HG02970 (cell line): ENCODE measurements at regions not wholly inside any gene's neighbourhood (a gene's known extent, or its start where the extent isn't known, plus 50 kb on each side); places are given as distances from the start of the nearest gene placed in this dataset.

Experiments used
- ATAC-seq: cut with Tn5 transposase; IDR thresholded peaks from one replicate; pipeline ENCODE4 v1.9.1; 2021; ENCODE audit warnings: mild to moderate bottlenecking, moderate library complexity, moderate number of reproducible peaks; ENCODE audit not compliant: unreplicated experiment, low FRiP score

DNA sequence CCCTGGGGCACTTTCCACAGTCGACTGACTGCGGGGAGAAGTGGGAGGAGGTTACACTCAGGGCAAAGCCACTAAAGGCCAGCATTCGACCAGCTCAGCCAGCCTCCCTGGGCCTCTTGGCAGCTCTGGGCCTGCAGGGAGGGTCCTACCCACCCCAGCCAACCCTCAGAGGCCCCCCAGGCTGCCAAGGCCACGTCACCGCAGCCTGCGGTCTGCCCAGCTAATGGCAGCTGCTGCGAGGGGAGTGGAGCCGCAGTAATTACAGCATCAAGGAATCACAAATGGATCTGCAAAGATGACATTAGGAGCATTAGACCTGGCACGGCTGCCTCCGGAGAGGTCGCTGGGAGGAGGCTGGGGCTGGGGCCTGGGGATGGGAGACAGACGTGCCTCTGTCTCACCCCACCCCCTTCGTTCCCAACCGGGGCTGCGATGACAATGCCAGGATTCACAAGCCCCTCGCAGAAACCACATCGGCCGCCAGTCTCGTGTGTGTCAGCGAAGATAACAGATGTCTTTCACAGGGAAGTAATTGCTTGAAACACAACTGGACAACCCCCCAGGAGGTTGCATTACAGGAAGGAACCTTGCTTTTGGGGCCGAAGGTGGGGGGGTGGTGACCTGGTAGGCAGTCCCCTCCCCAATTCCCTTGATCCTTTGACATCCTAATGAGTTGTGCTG is 367.6 kb downstream of the BCOR start:
- ATAC-seq: no peak

- no peak for ATAC-seq
These were observed 367.0 kb downstream of the BCOR start for GRCh38 chrX:39730662-39731329.

- ATAC-seq: no peak
These were observed 366.5 kb downstream of the BCOR start for GRCh38 chrX:39731330-39731667.

- ATAC-seq: no peak
These were observed 366.0 kb downstream of the BCOR start for GRCh38 chrX:39731735-39732134.

DNA sequence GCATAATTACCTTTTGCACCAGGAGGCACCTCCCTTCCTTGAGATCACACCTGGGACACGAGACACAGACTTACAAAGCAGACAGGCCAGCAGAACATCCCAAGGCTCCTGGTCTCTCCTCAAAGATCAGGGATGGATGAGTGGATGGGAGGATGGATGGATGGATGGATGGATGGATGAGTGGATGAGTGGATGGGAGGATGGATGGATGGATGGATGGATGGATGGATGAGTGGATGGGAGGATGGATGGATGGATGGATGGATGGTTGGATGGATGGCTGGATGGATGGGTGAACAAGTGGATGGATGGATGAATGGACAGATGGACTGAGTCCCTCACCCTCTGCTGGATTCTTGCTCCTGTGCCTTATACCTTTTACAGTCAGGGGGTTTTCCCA is 364.0 kb downstream of the BCOR start:
- no peak for ATAC-seq

- no peak for ATAC-seq
These were observed 363.5 kb downstream of the BCOR start for GRCh38 chrX:39734174-39734776.

GRCh38 chrX:39736216-39737211 is 361.2 kb downstream of the BCOR start:
- ATAC-seq: no peak

DNA sequence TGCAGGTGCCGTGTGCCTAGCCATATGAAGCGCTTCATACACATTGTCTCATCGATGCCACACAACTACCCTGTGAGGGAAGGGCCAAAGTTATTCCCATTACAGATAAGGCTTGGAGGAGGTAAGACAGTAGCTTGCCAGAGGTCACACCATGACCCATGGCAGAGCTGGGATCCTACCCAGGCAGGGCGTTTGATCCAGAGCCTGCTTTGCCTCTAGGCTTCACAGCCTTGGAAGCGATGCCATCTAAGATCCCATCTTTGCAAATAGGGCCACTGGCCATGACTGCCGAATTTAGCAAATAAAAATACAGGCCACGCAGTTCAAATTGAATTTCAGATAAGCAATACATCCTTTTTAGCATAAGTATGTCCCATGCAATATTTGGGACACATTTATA is 358.2 kb downstream of the BCOR start:
- no peak for ATAC-seq

DNA sequence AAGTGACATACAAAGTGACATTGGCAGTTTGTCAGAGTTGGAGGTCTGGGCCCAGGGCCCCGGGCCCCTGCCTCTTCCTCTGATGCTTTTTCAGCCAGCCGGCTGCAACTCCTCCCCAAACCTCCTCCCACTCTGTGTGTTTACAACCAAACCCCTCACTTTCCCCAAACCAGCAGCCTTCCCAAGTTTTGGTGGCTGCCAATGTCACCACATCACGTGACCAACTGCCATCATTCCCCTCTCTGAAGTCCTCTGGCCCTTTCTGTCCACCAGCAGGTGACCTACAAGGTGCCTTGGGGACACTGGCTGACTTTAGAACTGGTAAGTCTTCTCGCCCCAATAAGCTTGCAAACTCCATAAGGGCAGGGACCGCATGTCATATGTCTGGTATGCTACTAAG is 357.7 kb downstream of the BCOR start:
- ATAC-seq: no peak

DNA sequence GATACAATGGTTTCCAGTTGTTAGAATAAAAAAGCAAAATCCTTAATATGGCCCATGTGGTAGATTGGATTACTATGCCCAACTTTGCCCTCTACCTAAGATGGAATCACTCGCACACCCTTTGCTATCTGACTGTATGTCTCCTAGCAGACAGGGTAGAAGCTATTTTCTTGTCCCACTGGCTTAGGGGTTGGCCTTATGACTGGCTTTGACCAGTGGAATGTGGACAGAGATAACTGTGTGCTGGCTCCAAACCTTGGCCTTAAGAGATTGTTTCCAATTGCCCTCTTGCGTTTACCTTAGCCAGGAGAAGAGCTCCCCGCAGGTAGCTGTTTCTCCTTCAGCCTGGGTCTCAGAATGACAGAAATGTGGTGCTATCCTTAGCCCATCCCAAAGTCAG is 355.9 kb downstream of the BCOR start:
- ATAC-seq: no peak

DNA sequence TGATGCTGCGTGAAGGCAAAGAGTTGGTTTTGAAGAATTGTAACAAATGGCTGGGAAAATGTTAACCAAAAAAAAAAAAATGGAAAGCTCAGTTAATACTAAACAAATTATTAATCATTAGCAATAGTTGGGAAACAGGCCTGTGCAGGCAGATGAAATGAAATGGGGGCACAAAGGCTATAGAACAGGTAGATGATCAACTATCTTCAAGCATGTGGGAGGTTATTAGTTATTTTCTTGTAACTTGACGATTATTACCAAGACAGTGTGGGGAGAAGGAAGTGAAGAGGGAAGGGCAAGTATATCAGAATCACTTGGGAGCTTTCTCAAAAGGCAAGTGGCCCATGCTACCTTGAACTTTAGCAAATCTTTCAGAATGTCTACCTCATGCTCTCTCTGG is 351.9 kb downstream of the BCOR start:
- no peak for ATAC-seq

- no peak for ATAC-seq
These were observed 348.6 kb downstream of the BCOR start for GRCh38 chrX:39749135-39749534.

GRCh38 chrX:39749728-39750127 is 348.0 kb downstream of the BCOR start:
- ATAC-seq: no peak

GRCh38 chrX:39750256-39750790 is 347.4 kb downstream of the BCOR start:
- ATAC-seq: no peak

DNA sequence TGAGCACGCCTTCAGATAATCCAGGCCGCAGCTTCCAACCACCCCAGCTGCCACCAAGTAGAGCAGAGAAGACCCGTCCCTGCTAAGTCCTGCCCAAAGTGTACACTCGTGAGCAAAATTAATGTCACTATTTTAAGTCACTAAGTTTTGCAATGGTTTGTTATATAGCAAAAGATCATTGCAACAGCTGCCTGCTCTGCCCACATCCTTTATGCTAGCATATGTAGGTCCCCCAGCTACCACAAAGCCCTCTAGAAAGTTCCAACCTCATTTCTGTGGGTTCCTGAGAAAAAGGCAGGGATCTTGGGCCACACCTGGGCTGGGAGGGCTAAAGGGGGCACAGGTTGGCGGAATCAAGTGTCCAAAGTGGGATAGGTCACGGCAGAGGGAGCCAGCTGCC is 346.9 kb downstream of the BCOR start:
- ATAC-seq: no peak

DNA sequence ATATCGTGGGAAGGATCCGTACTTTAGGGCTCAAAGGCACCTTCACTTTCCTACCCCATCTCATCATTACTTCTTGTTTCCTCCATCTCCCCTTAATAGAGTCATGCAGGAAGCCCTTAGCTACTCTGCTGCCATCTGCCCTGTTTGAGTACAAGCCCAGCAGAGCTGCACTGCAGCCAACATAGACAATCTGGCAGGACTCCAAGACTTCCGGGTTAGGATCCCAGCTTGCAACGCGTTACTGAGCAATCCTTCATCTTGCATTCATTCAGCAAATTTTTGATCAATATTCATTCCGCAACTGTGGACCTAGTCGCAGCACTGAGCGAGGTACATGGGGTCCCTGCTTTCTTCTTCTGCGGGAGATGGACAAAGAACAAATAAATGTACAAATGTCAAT is 344.9 kb downstream of the BCOR start:
- ATAC-seq: no peak

- ATAC-seq: no peak
These were observed 344.3 kb downstream of the BCOR start for GRCh38 chrX:39753293-39753996.

DNA sequence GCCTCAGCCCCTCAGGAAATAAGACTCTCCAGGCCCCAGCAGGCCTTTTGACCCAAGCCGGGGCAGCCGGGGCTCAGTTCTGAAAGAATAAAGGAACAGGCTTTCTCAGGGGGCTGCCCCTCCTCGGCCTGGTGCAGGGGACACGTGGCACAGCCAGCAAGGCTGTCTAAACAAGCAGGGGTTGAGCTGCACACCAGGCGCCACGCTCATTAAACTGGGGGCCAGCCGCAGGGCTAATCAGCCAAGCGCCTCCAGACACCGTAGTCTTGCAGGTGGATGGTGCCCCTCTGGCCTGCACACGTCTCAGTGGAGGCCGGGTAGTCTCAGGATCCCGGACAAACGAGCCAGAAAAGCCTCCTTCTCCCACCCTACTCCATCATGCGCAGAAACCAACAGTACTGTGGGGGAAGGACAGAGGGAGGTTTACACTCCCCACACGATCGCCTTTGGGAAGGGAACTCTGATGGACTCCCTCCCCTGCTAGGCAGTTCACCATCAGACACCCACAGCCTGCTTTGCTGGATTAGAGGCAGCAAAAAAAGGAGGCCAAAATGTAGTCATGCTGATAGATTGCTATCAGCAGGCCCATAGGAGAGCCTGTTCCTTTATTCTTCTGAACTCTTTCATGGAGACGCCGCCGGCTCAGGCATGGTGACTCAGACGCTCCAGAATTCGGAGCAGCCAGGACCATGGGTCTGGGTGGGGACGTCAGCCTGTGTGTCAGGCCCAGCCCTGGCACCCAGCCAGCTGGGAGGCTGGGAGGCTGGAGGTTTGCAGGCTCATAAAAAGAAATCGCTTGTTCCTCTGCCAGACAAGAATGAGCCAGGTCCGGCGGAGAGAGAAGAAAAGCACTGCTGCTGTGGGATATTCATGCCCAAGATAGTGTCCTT is 342.4 kb downstream of the BCOR start:
- no peak for ATAC-seq
